ENCODE measurements at regions not wholly inside any gene's neighbourhood (a gene's known extent, or its start where the extent isn't known, plus 50 kb on each side); places are given as distances from the start of the nearest gene placed in this dataset.
"Not testable (repeated sequence)": the region's sequence is repeated elsewhere in the genome, so short reads cannot be mapped to it uniquely, and the experiment has no call there.

GRCh38 chr6:99668036-99668705, 61.5 kb downstream of the PRDM13 start:
- no peak for DNase-seq

DNA sequence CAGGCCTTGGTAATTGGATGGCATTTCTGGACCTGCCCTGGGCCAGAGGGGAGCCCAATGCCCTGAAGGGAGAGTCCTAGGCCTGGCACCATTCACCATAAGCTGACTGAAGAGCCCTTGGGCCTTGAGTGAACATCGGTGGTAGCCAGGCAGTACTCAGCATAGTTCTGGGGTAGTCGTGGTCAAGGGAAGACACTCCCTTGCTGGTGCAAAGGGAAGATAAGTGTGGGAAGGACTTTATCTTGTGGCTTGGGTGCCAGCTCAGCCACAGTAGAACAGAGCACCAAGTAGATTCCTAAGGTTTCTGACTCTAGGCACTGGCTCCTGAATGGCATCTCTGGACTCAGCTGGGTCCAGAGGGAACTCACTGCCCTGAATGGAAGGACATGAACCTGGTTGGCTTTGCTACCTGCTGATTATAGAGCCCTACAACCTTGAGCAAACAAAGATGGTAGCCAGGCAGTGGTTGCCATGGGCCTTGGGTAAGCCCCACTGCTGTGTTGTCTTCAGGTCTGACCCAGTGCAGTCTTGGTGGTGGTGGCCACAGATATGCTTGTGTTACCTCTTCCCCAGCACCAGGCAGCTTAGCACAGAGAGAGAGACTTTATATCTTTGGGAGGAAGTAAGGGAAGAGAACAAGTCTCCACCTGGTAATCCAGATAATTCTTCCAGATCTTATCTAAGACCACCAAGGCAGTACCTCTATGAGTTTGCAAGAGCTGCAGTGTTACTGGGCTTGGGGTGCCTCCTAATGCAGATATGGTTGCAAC, 83.5 kb downstream of the PRDM13 start:
- no peak for DNase-seq

DNA sequence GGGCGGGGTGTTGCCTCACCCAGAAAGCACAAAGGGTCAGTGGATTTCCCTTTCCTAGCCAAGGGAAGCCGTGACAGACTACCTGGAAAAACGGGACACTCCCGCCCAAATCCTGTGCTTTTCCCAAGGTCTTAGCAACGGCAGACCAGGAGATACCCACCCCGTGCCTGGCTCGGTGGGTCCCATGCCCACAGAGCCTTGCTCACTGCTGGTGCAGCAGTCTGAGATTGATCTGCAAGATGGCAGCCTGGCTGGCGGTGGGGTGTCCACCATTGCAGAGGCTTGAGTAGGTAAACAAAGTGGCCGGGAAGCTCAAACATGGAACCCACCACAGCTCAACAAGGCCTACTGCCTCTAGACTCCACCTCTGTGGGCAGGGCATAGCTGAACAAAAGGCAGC, 95.7 kb downstream of the PRDM13 start:
- DNase-seq = not testable (repeated sequence)

DNA sequence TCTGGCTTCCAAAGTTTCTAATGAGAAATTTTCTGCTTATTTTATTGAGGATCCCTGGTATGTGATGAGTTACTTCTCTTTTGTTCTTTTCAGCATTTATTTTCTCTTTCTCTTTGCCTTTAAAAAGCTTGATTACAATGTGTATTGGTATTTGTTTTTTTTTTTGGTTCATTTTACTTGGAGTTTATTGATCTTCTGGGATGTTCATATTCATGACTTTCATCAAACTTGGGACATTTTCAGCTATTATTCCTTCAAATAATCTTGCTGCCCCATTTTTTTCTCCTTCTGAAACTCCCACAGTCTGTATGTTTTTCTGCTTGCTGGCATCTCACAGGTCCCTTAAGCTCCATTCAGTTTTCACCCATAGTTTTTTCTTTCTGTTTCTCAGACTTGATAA, 102.4 kb downstream of the PRDM13 start:
- DNase-seq = no peak

GRCh38 chr6:99711302-99711701, 104.7 kb downstream of the PRDM13 start:
- DNase-seq = no peak

- DNase-seq = no peak
These were observed 105.3 kb downstream of the PRDM13 start for GRCh38 chr6:99711925-99712324.

- DNase-seq = no peak
These were observed 105.9 kb downstream of the PRDM13 start for GRCh38 chr6:99712519-99712918.

GRCh38 chr6:99722043-99722442, 115.4 kb downstream of the PRDM13 start:
- DNase-seq = not testable (repeated sequence)

GRCh38 chr6:99730237-99730636, 123.6 kb downstream of the PRDM13 start:
- not testable (repeated sequence) for DNase-seq

GRCh38 chr6:99736302-99736701, 129.7 kb downstream of the PRDM13 start:
- peak; percentile 3 for DNase-seq

- no peak for DNase-seq
These were observed 132.9 kb downstream of the PRDM13 start for GRCh38 chr6:99739526-99739925.

GRCh38 chr6:99741092-99741491, 134.5 kb downstream of the PRDM13 start:
- DNase-seq = no peak

DNA sequence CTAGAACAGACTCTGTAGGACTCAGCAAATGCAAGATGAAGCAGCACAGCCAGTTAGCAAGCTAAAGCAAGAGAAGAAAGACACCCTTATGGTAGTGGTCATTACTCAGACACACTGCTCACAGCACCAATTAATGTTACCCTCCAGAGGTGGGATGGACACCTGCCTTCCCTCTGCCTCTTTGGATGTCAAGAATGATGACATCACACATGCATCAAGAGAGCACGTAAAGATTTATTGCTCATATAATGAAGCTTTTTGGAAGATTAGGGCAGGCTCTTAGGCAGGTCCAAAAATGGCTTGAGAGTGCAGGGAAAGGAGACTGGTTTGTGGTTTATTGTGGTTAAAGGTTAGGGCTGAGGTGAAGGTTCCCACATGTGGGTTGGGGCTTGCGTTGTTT, 137.0 kb downstream of the PRDM13 start:
- no peak for DNase-seq

DNA sequence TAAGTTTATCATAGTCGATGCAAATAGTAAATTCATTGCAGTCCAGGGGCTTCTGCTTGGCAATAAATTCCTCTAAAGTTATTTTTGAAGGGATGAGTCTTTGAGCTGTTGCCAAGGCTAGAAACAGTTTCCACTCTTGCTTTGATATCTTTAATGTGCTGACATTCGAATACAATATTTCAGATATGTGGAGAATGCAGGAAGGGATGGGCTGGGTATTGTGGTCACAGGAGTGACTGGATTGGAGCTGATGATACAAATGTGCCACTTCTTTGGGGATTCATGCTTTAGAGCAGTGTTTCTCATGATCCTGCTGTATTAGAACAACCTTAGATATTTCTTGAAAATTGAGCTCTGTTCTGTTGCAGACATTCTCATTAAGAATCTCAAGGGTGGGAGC, 139.0 kb downstream of the PRDM13 start:
- no peak for DNase-seq

DNA sequence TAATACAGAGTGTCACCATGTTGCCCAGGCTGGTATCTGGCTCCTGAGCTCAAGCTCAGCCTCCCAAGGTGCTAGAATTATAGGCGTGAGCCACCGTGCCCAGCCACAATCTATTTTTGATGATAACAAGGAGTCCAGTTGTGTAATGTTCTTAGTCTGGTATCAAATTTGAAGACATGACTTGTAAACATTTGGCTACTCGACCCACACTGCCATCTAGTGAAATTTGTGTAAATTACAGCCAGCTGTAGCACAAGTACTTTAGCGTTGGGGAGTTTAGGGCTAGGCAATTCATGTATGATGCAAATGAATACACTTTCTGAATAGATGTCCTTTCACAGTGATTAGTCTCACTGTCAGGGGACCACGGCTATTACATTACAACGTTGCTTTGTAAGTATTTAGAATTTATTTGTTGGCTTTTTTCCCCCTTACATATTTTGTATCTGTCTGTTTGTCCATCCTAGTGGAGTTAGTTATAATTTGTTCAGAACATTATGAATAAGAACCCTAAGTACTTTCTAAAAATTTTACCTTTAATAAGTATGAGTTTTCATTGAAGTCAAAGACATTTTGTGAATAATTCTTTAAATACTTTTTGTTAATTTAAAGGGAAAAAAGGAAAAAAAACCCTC, 139.7 kb downstream of the PRDM13 start:
- DNase-seq = peak; percentile 74

DNA sequence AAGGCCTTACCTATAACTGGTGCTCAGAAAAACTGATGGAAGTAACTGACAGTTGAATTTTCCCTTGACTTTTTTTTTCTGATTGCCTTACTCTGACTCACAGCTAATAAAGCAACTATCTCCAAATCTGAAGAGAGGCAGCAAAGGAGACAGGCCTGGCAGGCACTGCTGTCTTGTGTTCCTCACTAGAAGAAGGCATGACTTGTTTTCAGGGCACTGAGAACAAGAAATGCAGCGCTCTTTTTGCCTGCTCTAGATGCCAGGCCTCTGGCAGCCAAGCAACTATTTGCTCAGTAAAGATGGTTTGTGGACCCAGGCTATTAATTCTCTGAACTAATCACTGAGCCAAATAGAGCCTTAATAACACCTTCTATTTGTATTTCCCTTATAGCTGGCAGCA, 155.1 kb downstream of the PRDM13 start:
- no peak for DNase-seq

DNA sequence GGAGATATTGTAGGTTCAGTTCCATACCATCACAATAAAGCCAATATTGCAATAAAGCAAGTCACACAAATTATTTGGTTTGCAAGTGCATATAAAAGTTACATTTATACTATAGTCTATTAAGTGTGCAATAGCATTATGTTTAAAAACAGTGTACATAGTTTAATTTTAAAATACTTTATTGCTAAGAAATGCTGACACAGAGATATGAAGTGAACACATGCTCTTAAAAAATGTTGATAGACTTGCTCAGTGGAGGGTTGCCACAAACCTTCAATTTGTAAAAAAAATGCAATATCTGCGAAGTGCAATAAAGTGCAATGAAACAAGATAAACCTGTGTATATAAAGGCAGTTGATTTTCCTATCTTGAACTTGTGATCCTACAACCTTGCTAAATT, 161.5 kb downstream of the PRDM13 start:
- DNase-seq = no peak

DNA sequence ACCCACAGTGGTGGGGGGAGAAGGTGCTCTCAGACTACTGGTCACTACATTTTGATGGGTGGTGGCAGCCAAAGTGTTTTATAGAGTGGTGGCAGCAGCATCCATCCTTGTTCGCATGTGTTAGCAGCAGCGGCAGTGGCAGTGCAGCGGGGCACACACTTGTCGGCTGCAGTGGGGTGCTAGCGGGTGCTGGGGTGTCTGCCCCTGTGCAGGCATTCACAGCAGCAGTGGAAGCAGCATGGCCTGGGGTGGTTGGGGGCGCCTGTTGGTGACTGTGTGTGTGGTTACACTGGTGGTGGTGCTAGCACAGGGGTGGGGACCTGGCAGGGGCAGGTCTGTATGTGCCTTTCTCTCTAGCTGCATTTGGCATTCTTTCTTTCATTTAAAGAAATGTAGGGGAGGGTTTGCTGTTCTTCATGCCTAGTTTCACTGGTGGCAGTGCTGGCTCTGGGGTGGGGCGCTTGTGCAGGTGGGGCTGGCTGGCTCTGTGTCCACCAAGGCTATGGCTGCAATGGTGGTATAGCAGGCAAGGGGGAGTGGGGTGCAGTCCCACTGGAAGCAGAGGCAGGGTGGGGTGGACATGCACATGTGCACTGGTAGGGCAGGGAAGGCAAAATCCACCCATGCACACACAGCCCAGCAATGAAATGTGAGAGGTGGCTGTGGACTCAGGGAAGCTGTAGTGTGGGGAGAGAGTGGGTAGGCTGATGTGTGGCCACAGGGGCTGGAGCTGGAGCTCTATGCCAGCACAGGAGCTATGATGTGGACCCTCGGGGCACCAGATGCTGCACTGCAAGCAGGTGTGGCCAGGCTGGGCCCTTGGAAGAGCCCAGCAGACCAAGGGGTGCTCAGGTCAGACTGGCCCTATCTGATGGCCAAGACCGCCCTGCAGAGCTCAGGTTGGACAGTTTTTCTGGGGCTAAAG, 173.3 kb downstream of the PRDM13 start:
- no peak for DNase-seq

- DNase-seq = no peak
These were observed 173.9 kb downstream of the PRDM13 start for GRCh38 chr6:99780556-99780885.

- DNase-seq = no peak
These were observed 183.1 kb downstream of the PRDM13 start for GRCh38 chr6:99789767-99790166.

DNA sequence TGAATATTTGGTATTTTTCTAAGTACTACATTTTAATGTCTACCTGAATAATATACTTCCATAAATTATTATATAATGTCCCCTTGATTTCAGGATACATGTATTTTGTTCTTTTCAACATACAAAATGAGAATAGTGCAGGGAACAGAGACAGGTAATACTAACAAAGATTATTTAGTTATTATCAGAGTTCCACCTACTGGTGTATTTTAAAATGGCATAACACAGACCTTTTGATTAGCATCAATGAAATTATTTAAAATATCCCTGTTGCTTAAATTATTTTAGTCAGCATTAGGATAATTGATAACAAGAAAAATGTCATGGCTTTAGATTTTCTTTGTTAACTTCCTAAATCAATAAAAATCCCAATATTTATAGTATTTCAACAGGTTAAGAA, 184.0 kb downstream of the PRDM13 start:
- no peak for DNase-seq

DNA sequence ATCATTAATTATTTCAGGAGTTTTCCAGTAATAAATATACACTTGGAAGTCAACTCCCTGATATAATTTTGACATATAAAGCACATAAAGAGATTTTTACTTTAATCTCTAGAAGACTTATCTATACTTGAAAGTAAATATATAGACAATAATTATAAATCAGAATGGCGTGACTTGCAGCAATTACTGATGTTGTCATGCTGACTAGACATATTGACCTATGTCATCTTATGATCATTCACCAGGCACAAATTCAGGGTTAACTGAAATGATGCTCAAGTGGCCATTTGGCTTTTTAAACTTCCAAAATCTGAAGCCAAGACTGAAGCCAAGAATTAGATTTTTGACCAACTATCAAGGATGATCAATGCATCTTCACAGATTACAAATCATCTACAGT, 192.2 kb downstream of the MCHR2 start:
- no peak for DNase-seq

- DNase-seq = no peak
These were observed 191.5 kb downstream of the MCHR2 start for GRCh38 chr6:99802396-99803031.

Data from CD4-positive, alpha-beta T cell treated with Interleukin-10 for 1 hour (primary cell).